Fibroblast of skin of left biceps (primary cell): ENCODE measurements at regions not wholly inside any gene's neighbourhood (a gene's known extent, or its start where the extent isn't known, plus 50 kb on each side); places are given as distances from the start of the nearest gene placed in this dataset.
"Not testable (repeated sequence)": the region's sequence is repeated elsewhere in the genome, so short reads cannot be mapped to it uniquely, and the experiment has no call there.

Experiments used
- DNase-seq, 2 experiments: peaks; one replicate each; pipeline ENCODE4 v3.0.0-alpha.2; 2013; ENCODE audit warnings: low read depth in 2 of 2

GRCh38 chr2:142827170-142827569 is 50.3 kb upstream of the KYNU start:
- DNase-seq: no peak

GRCh38 chr2:142825861-142826260 is 51.6 kb upstream of the KYNU start:
- DNase-seq: no peak

GRCh38 chr2:142824756-142825155 is 52.7 kb upstream of the KYNU start:
- no peak for DNase-seq

GRCh38 chr2:142822190-142822589 is 55.3 kb upstream of the KYNU start:
- DNase-seq: no peak

GRCh38 chr2:142819411-142819810 is 58.1 kb upstream of the KYNU start:
- no peak for DNase-seq

GRCh38 chr2:142815375-142815774 is 62.1 kb upstream of the KYNU start:
- no peak for DNase-seq

GRCh38 chr2:142813830-142814829 is 63.3 kb upstream of the KYNU start:
- DNase-seq: no peak

- not testable (repeated sequence) for DNase-seq
Measured at GRCh38 chr2:142811644-142812043, 65.8 kb upstream of the KYNU start.

GRCh38 chr2:142805244-142805643 is 72.2 kb upstream of the KYNU start:
- no peak for DNase-seq

GRCh38 chr2:142803158-142803557 is 74.3 kb upstream of the KYNU start:
- no peak for DNase-seq

GRCh38 chr2:142796588-142796987 is 80.9 kb upstream of the KYNU start:
- no peak for DNase-seq

GRCh38 chr2:142796161-142796560 is 81.3 kb upstream of the KYNU start:
- DNase-seq: no peak

GRCh38 chr2:142794850-142795249 is 82.6 kb upstream of the KYNU start:
- DNase-seq: no peak

- not testable (repeated sequence) for DNase-seq
Measured at GRCh38 chr2:142792328-142792727, 85.1 kb upstream of the KYNU start.

- no peak for DNase-seq
Measured at GRCh38 chr2:142791335-142791734, 86.1 kb upstream of the KYNU start.

- no peak for DNase-seq
Measured at GRCh38 chr2:142786918-142787702, 90.4 kb upstream of the KYNU start.

GRCh38 chr2:142782942-142783443 is 94.5 kb upstream of the KYNU start:
- DNase-seq: no peak

- DNase-seq: no peak
Measured at GRCh38 chr2:142781146-142781545, 96.3 kb upstream of the KYNU start.

GRCh38 chr2:142778289-142778688 is 99.2 kb upstream of the KYNU start:
- DNase-seq: no peak

- DNase-seq: no peak
Measured at GRCh38 chr2:142777742-142778141, 99.7 kb upstream of the KYNU start.

GRCh38 chr2:142769761-142770160 is 107.7 kb upstream of the KYNU start:
- DNase-seq: no peak

GRCh38 chr2:142767847-142768246 is 109.6 kb upstream of the KYNU start:
- no peak for DNase-seq

- DNase-seq: no peak
Measured at GRCh38 chr2:142758973-142759372, 118.5 kb upstream of the KYNU start.
